ENCODE measurements at regions not wholly inside any gene's neighbourhood (a gene's known extent, or its start where the extent isn't known, plus 50 kb on each side); places are given as distances from the start of the nearest gene placed in this dataset.

DNA sequence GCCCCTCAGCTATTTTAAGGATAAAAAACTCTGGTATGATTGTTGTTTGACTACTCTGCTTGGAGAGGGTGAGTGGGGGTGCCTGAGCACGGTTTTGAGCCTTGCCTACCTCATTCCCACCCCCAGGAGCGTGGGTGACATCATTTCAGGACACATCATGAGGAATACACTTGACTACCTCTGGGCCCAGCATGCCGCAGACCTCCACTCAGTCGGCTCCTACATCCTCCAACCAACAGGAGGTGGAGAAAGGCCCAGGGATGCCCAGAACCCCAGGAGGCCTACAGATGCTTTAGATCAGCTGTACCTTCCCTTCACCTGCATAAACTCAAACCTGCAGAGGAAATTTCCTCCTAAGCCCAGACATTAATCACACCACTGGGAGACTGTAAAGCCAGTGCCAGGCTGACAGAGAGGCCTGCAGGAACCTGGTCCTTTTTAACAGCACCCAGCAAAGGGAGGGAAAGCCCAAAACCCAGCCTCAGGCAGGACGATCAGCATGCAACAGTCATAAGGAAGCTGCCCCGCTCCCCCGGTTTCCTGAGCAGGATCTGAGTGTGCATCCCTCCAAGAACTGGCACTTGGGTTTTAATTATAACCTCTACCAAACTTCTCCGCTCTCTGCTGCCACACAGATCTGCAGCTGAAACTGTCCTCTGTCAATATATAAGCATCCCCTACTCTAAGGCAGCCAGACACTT is 61.7 kb upstream of the ZNRF2 start:
- no peak for TF ChIP-seq BHLHE40 (IDR thresholded peaks at IDR 0.05; ENCODE audit: borderline replicate concordance)
- no peak for TF ChIP-seq HDGF (IDR thresholded peaks at IDR 0.05; ENCODE audit: borderline replicate concordance)
- no peak for TF ChIP-seq ELF4 (IDR thresholded peaks at IDR 0.05)
- no peak for TF ChIP-seq TARDBP (IDR thresholded peaks at IDR 0.05)
- TF ChIP-seq FOXM1 (IDR thresholded peaks at IDR 0.05; ENCODE audit: borderline replicate concordance) = no peak
- no peak for TF ChIP-seq FOXA1 (IDR thresholded peaks at IDR 0.05)
- no peak for TF ChIP-seq ARNT (IDR thresholded peaks at IDR 0.05)
- no peak for TF ChIP-seq LEF1 (IDR thresholded peaks at IDR 0.05; ENCODE audit: borderline replicate concordance)
- TF ChIP-seq L3MBTL2 (conservative IDR thresholded peaks at IDR 0.05) = no peak
- TF ChIP-seq SUZ12 (IDR thresholded peaks at IDR 0.05) = no peak
- TF ChIP-seq FOXK2 (IDR thresholded peaks at IDR 0.05) = no peak
